Left forelimb (tissue), 1 donor: ENCODE measurements at regions not wholly inside any gene's neighbourhood (a gene's known extent, or its start where the extent isn't known, plus 50 kb on each side); places are given as distances from the start of the nearest gene placed in this dataset.

Source experiments
- DNase-seq: peaks from one replicate; pipeline ENCODE4 v3.0.0-alpha.2; 2018; ENCODE audit warnings: low spot score

DNA sequence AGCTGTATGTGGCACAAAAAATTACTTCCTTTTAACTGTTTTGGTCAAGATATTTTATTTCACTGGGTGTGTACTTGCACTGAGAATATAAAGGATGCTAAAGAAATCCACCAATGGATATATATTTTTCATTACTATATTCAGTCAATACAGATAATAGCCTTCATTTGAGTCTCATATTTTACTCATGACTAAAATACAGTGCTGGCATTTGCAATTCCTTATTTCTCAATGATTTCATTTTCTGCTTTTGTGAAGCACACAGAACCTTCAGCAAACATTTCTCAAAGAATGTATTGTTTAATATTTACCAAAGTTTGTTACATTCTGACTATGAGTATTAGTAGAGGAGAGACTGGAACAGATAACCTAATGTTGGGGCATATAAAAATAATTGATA is 93.2 kb upstream of the SOX5 start:
- no peak for DNase-seq

DNA sequence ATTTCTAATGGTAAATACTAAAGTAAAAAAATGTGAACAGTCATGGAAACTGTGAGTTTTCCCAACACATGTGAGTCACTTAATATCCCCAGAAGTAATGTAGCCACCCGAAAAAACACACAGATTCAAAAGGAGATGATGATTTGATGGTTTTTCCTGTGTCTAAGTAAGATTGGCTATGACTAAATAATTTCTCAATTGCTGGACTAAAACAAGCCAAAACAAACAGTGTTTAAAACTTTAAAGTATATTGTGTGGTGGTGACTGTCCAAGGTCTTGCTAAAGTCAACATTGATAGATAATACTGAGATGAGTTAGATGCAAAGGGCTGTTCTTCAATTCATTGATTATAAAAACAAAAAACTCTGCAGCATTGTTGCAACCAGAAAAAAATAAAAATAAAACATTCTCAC is 89.6 kb upstream of the SOX5 start:
- DNase-seq = no peak

DNA sequence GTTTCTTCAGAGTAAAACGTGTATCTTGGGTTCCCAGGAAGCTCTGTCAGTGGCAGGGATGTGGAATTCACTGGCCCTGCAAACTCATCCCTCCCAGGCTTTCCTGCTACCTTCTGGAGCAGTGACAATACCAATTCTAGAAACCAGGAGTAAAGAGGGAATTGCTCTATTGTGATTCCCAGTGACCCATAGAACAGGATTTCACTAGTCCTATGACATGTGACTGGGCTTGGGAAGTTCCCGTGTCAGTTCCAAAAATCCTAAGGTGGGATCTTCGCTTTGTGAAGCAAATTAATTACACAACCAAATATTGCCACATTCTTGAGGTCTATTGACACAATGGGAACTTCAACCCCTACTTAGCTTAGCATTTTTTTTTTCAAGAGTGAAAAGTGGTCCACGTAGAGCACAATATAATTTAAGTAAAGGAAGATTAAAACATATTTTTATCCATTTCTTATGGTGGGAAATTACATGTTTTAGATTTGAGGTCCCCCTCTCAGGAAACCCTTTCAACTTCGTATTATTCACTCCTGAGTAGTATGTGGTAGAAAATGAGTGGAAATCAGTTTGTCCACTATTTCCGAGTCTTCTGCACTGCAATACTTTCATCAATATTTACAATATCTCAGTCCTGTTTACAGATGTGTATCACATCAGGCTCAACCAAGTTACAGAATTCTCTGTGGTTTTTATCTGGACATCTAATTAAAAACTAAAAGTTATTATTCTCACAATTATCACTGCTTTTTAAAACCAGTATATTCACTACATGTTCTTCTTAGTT is 88.9 kb upstream of the SOX5 start:
- no peak for DNase-seq

DNA sequence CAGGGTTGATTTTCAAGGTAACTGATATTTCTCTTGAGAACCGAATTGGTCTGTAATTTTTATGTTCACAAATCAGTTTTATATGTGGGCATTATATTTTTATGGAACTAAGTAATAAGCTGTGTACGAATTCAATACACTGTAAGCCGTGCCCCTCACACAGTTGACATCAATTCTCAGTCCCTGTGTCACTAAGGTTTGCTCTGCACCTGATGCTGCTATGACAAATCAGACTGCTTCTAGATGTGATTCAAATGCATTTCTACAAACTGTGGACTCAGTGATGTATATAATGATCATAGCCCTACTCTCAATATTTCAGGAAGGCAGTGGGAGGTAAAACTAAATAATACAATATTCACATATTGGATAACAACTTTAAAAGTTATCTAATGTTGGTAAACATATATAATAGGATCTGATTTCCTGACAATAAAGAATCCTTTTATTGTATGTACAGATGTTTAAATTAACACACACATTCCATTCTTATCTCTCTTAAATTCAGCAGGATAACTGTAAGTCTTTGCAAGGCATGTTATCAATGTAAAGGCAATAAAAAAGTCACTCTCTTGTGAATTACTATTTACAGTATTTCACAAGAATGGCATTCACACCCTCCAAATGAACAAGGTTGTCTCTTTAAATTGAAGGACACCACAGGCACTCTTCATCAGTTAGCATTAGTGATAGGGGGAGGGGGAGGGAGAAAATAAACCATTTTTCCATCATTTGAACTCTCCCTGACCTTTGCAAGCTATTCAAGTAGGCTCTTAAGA is 87.2 kb upstream of the SOX5 start:
- DNase-seq = no peak

DNA sequence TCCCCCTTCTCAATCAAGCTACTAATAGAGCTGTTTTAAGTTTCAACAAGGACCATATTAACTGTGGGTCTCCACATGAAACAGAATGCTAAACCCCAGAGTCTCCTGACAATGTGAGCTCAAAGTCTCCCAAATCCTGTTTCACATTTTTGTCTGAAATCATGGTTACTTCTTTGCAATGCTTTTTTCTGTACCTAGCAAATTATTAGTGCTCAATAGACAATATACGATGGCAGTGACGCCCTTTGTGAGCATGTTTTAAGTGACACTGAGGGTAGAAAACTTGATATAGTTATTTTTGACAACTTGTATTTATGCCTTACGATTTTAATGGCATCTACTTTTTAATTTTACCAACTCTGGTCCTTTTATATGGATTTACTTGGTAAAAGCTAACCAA is 85.4 kb upstream of the SOX5 start:
- DNase-seq = no peak

DNA sequence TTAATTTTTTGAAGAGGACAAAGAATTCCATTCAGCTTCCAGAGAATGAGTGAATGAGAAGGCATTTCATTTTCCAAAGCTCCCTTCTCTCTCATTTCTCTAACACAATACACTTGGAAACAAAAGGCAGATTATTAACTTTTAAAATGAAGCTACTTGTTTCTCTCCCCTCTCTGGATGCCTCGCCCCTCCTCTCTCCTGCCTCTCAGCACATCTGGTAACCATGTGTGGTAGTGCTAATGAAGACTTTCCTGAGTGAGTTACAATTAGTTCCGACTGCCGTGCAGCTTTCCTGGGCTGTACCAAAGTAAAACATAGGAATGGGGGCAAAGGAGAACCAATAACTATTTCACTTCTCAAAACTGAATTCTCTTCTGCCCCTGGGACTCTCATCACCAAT is 84.7 kb upstream of the SOX5 start:
- DNase-seq = no peak

DNA sequence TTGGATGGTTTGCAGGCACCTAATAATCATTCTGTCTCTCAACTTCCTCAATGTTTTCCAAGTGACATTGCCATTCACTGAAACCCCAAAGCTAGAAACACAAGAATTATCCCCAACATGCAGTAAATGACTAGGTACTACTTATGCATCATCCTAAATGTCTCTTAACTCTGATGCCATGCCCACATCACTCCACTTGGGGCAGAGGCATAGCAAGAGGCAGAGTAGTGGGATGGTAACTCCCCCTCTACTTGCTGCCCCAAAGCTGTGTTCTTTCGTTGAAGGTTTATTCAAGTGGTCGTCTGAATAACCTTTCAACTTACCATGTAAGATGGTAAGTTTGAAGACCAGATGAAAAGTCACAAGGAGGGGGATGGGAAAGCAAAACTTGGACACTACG is 77.9 kb upstream of the SOX5 start:
- no peak for DNase-seq

DNA sequence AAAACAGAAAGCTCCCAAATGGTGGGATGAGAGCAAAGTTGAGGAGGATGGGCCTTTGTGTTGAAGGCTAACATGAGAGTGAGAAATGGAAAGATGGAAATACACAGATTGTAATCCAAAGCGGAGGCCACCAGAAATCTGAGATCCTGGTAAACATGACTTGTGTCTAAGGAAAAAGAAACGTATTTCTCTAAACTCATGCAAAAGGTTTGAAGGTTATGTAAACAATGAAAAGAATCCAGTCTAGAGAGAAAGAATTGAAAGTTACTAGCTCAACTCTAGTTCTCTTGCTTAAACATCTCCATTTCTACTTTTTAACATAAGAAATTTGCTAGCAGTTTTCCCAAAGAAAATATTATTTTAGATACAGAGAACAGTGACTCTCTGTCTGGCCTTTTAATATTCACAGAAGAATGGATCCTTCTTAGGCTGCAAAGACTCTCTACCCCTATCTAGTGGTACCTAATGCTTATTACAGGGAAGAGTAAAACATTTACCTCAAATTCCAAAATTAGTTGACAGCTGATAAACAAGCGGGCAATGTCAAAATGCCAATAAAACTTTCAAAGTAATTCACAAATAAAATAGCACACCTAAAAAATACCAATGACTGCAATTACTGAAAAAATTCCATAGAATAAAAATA is 75.8 kb upstream of the SOX5 start:
- no peak for DNase-seq

DNA sequence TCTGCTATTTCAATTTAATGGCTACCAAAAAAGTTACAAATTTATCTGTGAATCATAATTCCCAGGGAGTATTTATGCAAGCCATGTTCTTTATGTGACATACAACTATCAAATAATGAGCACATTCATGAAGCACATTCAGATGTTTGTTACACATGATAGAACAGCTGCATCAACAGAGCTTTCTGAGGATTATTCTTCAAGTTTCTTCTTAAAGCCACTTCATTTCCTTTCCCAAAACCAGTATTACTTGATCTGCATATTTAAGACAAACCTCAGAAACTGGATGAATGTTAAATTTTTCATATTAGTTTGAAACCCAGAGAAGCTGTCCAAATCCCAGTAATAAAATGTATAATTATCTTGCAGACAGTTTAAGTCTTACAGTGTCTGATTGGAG is 73.6 kb upstream of the SOX5 start:
- no peak for DNase-seq

DNA sequence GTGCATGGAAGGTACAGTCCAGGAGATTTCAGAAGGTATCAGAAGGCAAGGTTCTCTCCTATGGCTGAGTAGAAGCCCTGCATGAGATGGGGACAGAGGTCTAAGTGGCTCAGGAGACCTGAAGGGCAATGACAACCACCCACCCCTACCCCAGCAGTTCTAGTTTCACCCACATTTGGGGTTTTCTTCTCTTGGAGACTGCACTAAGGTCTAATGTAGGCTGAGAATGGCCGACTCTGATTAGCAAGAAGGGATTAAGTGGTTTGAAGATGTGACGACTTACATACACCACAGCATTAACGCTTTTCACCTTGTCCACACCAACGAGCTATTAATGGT is 71.7 kb upstream of the SOX5 start:
- no peak for DNase-seq

DNA sequence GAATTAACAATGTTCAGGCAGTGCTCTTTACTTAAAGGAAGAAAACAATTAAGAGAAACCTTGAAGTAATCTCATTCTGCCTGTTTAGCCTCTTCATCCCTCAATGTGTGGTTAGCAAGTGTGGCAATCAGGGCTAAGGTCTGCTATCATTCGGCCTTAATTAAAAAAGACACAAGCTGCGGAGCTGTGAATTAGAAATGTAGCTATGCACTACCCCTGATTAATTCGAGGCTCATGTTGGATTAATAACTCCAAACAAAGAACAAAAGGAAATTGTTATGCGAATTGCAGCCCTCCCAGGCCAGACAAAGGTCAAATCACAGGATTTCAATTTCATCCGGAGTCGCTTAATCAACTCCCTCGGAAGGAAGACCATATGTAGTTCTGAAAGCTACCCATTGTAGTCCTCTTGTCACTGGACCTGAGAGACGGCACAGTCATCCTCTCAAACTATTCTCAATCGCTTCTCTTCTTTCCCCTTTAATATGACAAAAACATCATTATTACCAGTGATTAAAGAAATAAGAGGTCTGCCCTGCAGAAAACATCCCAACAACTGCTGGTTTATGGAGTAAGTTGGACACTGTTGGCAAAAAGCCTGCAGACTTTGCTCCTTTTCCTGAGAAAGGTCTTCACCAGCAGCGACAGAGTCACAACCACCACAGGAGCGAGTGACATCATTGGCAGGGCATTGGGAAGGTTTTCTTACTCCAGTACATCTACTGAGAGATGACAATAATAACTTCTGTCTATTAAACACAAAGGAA is 71.1 kb upstream of the SOX5 start:
- DNase-seq = no peak

DNA sequence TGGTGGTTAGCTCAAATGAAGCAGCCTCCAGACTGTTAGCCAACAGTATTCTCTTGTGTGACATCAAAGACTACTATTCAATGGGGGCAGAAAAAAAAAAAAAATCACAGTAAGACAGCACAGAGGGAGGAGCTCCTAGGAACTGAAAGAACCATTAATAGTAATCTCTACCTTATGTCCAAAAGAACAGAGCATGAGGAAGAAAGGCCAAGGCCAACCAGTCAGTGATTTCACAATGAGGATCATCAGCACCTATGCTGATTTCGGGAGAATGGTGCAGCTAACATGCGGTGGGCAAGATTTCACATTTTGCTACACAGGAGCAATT is 66.3 kb upstream of the SOX5 start:
- no peak for DNase-seq

DNA sequence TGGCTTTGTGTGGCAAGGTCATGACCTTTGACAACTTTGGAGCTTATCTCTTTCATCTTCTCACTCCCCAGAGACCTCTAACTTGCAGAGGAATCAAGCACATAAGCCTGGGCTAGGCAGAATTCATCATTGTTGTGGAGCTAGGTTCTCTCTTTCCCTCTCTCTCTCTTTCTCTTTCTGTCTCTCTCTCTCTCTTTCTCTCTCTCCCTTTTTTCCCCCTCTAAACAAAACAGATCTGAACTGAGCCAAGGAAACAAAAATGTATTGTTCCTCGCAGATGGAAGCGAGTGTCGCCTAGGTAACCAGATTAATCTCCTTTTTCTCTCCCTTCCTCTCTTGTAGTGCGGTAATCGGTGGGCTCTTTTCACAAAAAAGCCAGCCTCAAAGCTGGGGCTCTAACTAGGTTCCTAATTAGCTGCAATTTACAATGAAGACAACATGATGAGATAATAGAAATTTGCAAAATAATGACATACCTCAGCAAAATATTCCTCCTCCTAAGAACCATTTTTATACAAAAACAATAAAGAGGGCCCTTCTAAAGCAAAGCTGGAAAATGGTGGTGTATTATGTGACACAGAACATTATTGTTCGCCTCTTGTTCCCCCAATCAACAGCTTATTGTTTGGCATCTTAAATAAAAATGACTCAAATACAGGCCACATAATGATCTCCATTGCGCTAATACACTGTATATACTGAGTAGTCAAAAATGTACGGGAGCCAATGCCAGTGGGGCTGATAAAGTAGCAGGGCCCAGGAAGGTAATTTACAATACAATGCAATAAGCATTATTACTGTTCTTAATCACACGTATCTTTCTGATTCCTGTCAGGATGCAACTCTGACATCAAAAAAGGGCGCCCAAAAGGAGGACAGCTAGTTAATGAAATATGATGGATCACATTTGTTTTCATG is 65.7 kb upstream of the SOX5 start:
- DNase-seq = no peak

DNA sequence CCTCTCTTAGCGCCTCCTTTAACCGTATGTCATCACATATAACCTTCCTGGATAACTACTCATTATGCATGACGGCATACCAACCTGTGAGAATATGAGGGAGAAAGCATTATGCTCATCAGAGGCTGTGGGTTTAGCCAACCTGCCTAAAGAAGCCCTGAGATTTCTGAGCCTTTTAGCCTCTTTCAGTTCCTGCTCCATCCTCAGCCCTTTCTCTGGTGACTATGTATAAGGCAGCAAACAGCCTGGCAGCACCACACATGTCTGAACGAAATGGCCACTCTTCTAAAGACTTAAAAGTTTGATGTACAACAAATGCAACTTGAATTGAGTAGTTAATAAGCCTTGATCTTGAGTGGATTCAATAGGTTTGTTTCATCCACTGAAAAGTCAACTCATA is 64.8 kb upstream of the SOX5 start:
- no peak for DNase-seq

DNA sequence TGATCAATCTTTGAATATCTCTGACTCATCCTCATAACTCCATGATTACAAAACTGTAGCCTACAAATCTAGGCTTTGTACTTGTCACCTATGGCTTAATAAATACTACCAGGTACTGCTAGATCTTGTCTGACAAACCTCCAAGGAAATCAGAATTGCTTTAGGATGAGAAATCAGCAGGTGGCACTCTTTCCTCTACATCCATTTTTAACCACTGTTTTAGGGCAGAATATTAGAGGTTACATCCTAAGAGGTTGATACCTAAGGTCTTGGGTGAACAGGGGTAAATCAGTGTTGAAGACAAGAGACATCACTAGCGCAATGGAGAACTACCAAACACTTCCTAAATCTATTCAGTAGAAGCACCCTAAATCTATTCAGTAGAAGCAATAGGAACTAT is 63.1 kb upstream of the SOX5 start:
- no peak for DNase-seq

DNA sequence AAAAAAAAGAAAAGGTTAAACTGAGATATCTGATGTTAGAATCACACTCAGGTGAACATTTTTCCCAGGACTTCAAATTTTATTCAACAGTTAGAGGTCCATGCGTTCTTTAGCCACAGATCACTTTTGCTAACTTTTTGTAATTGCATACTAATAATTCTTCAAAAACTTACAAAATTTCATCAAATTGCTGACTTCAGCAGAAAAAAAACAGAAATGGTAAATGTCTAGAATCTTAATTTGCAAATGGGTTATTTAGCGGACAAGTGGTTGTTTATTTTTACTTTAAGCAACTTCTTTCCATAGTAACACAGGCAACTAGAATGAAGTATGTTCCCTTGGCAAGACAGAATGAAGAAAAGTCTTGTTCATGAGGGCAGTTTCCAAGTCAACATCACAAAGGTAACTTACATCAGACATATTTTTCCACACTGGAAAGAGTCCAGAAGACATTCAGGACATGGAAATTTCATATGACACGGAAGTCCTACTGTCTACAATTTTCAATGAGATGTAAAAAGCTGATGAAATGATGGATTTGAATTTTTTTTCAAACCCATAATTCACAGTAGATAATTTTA is 62.5 kb upstream of the SOX5 start:
- no peak for DNase-seq

DNA sequence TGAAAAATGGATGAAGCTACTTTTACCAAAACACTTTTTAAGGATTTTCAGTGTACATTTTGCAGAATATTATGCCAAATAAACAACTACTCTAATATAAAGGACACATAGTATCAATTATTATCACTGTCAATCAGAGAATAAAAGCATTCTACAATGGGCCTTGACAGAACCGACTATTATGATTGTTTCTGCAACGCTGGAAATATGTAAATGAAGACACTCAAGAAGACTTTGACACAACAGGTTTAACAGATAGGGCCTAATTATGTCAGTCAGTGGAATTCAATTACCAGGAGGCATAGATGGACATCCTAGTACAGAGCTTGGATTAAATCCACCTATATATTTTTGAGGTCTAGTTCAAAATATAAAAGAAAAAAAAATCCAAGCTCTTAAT is 58.7 kb upstream of the SOX5 start:
- DNase-seq = no peak
